Activated CD4-positive, alpha-beta T cell treated with anti-CD3 and anti-CD28 coated beads, Interleukin-2, amount 50 U/mL, for 48 hours (primary cell): ENCODE measurements at regions not wholly inside any gene's neighbourhood (a gene's known extent, or its start where the extent isn't known, plus 50 kb on each side); places are given as distances from the start of the nearest gene placed in this dataset.
"Not testable (repeated sequence)": the region's sequence is repeated elsewhere in the genome, so short reads cannot be mapped to it uniquely, and the experiment has no call there.

ENCODE experiments used
- DNase-seq, 2 experiments: peaks; one replicate each; pipeline ENCODE4 v3.0.0-alpha.2; 2020

DNA sequence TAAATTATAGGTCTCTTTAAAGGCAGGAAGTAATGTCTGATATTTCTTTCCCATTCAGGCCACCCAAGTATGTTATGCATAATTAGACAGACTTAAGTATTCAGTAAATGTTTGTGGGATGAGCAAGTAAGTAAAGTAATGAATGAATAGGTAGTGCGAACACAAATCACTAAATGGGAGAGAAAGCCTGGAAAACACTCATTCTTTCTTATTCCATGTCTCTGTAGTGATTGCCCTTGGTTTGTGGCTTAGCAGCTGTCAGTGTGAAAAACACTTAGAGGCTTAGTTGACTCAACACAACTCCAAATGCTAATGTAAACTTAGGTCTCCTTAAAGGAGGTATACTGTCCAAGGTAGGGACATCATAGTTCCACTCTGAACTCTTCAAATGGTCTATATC lies 182.5 kb downstream of the ZC3H11B start:
- no peak for DNase-seq

- DNase-seq = no peak
Observed at GRCh38 chr1:219428651-219429050, 184.3 kb downstream of the ZC3H11B start.

- no peak for DNase-seq
Observed at GRCh38 chr1:219427989-219428388, 184.9 kb downstream of the ZC3H11B start.

GRCh38 chr1:219427403-219427802 lies 185.5 kb downstream of the ZC3H11B start:
- no peak for DNase-seq

- no peak for DNase-seq
Observed at GRCh38 chr1:219422811-219423598, 189.9 kb downstream of the ZC3H11B start.

- DNase-seq = no peak
Observed at GRCh38 chr1:219420913-219421312, 192.0 kb downstream of the ZC3H11B start.

GRCh38 chr1:219419860-219420259 lies 193.0 kb downstream of the ZC3H11B start:
- DNase-seq = no peak

- no peak for DNase-seq
Observed at GRCh38 chr1:219419065-219419464, 193.8 kb downstream of the ZC3H11B start.

- no peak for DNase-seq
Observed at GRCh38 chr1:219417610-219418009, 195.3 kb downstream of the ZC3H11B start.

DNA sequence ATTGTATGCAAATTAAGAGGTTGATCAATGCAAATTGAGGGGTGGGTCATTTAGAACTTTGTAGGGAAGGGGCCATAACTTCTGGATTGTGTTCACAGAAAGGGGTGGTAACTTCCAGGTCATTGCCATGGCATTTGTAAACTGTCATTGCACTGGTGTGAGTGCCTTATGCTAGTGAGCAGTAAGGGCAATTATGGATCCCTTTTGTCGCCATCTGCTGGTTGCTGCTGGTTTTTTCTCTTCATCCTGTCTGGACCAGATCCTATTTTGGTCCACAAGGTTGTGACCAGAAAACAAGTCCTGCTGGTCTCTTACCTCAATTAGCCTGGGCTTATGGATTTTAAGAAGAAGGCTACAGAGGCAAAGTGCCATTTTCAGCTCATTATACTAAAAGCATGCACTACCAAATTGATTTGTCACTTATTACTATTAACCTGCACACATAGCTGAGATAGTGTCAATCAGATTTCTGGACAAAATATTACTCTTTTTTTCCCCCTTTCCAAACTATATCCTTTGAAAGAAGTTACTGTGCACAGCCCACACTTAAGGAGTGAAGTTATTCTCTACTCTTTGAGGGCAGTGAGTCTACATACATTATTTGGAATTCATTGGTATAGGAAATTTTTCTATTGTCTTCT lies 196.2 kb downstream of the ZC3H11B start:
- DNase-seq = peak; percentile 73 to 78

DNA sequence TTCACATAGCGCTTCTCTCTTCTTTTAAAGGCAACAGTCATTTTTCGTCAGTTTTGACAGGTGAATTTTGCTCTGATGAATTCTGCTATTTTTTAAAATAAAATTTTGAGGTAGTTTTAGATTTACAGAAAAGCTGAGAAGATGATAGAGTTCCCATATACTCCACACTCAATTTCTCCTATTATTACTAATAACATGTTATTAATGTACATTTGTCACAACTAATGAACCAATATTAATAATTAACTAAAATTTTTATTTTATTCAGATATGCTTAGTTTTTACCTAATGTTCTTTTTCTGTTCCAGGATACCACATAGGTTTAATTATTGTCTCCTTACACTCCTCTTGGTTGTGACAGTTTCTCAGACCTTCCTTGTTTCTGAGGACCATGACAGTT lies 197.0 kb downstream of the ZC3H11B start:
- DNase-seq = no peak

GRCh38 chr1:219415433-219415832 lies 197.5 kb downstream of the ZC3H11B start:
- DNase-seq = no peak

DNA sequence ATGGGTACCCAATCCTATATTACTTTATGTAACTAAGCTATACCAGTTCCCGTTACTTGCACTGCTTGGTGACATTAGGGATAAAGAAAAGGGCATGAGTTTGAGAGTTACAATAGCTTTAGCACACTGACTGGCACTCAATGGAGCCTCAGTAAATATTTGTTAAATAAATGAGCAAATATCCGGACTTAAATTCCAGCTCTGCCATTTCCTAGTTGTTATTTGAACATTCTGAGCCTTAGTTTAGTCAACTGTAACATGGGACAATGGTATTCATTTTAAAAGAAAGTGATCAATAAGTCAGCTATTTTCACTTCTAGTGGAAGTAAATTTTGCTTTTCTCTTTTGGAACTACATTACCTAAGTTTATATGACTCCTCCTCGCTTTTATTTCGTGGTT lies 198.7 kb downstream of the ZC3H11B start:
- no peak for DNase-seq

- no peak for DNase-seq
Observed at GRCh38 chr1:219413536-219413935, 199.4 kb downstream of the ZC3H11B start.

GRCh38 chr1:219412772-219413171 lies 200.1 kb downstream of the ZC3H11B start:
- no peak for DNase-seq

DNA sequence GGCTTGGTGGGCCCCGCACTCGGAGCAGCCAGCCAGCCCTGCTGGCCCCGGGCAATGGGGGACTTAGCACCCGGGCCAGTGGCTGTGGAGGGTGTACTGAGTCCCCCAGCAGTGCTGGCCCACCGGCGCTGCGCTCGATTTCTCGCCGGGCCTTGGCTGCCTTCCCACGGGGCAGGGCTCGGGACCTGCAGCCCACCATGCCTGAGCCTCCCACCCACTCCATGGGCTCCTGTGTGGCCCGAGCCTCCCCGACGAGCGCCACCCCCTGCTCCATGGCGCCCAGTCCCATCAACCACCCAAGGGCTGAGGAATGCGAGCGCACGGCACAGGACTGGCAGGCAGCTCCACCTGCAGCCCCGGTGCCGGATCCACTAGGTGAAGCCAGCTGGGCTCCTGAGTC lies 202.2 kb downstream of the ZC3H11B start:
- DNase-seq = not testable (repeated sequence)

- DNase-seq = no peak
Observed at GRCh38 chr1:219405531-219406331, 207.2 kb downstream of the ZC3H11B start.

DNA sequence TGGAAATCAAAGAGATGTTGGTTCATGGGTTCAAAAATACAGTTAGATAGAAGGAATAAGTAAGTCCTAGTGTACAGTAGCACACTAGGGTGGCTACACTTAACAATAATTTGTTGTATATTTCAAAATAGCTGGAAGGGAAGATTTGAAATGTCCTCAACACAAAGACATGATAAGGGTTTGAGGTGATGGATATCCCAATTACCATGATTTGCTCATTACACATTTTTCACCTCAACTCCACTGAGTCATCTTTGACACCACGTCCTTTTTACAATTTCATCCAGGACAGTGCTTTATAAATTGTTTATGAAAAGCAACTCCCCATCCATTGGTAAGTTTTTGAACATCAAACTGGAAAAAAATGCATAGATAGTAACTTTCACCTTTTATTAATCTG lies 208.3 kb downstream of the ZC3H11B start:
- no peak for DNase-seq

GRCh38 chr1:219402925-219403324 lies 210.0 kb downstream of the ZC3H11B start:
- no peak for DNase-seq

DNA sequence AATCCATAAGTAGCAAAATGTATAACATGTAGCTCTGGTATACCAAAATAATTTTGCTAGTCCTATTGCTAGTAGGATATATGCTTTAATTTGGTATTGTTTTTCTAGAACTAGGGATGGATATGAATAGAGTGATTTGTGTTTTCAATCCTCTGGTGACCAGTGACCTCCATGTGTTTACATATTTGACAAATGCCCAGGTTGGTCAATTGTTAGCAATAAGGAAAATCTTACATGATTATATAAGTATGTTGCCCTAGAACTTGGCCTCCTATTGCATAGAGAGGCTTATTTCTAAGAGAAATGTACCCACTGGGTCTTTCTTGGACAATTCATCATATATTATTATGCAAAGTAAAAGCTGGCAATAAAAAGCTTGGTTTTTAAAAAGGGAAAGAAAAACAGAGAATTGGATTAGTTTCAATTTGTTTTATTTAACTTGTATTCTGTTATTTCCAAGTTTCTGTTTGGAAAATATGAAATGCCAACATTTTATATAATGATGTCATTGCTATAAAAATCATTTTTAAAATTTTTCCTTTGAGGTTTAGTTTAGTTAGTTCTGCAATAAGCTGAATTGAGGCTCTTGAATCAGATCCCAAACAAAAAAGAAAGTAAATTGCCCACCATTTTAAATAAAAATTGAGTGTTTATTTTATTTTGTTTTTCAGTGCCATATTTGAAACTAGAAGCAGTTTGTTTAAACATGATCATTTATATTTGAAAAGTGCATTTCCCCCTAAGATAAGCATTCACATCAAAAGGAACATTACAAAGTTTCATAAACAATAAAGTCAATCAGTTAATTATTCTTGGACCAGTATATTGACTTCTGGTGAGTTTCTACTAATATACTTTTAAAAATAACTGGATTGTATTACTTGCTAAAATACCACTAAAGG lies 210.9 kb downstream of the ZC3H11B start:
- DNase-seq = no peak

DNA sequence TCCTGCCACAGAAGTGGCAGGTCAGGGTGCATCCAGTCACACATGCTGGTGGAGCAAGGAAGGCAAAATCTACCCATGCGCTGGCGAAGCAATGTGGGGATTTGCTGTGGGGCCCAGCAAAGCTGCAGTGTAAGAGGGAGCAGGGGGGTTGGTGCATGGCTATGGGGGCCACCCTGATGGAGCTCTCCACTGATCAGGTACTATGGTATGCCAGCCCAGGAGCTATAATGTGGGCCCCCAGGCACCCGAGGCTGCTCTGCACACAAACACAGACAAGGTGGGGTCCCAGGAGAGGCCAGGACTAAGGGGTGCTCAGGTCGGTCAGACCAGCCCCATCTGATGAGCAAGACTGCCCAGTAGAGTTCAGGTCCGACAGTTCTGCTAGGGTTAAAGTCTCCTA lies 213.5 kb downstream of the ZC3H11B start:
- no peak for DNase-seq

DNA sequence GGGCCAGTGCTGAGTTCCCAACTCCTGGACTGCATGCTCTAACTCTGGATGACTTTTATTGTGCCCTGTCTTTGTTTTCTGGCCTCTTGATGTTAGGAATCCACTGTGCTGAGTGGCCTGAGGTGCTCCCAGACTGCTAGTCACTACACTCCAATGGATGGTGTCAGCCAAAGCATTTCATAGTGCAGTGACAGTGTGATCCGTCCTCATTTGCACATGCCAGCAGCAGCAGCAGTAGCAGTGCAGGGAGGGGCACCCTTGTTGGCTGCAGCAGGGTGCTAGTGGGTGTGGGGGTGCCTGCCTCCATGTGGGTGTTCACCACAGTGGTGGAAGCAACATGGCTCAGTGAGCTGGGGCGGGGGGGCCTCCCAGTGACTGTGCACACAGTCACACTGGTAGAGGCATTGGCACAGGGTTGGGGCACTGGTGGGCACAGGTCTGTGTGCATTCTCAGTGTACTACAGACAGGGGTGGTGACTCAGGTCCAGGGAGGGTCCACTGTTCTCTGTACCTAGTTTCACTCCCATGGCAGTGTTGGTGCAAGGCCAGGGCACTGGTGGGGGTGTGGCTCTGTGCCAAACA lies 214.0 kb downstream of the ZC3H11B start:
- no peak for DNase-seq
